OCI-LY7 (cell line): ENCODE measurements at regions not wholly inside any gene's neighbourhood (a gene's known extent, or its start where the extent isn't known, plus 50 kb on each side); places are given as distances from the start of the nearest gene placed in this dataset.

Source experiments
- BruUV-seq: library from RNA; stranded (reverse); fragments of 400-500 nt; replicated peaks from 2 replicates; lab custom pipeline; 2021; lab: Mats Ljungman, UMichigan
- CTCF ChIA-PET: fragments of 300-600 bp; sonication (Branson Sonifier 250); formaldehyde crosslinking; loops from one replicate; lab custom pipeline; 2022; ENCODE audit warnings: antibody characterized with exemption; ENCODE audit not compliant: unreplicated experiment; lab: Charles Lee
- POLR2A ChIA-PET: fragments of 300-600 bp; sonication (Branson Sonifier 250); formaldehyde crosslinking; loops from one replicate; lab custom pipeline; 2022; ENCODE audit warnings: antibody characterized with exemption; lab: Charles Lee
- DNase-seq: peaks from one replicate; pipeline ENCODE4 v3.0.0-alpha.2; 2015; ENCODE audit warnings: low spot score
- H2AFZ ChIP-seq: fragments of 200-600 bp; sonication (generic), shearing (Covaris generic); 2 replicates; pipeline ENCODE4 v1.6.1; 2014; ENCODE audit warnings: mild to moderate bottlenecking, antibody characterized with exemption, low read length, moderate library complexity
- H3K27ac ChIP-seq: fragments of 200-600 bp; sonication (generic); 2 replicates; pipeline ENCODE4 v1.5.1; 2014; ENCODE audit warnings: mixed run types, low read depth, mild to moderate bottlenecking, moderate library complexity, low read length, inconsistent platforms; ENCODE audit not compliant: poor library complexity, severe bottlenecking
- H3K36me3 ChIP-seq: fragments of 200-600 bp; sonication (generic); 2 replicates; pipeline ENCODE4 v1.6.1; 2014; ENCODE audit warnings: mild to moderate bottlenecking, antibody characterized with exemption, low read length, moderate library complexity, mixed read lengths; ENCODE audit not compliant: insufficient read depth
- H3K4me1 ChIP-seq: fragments of 200-600 bp; sonication (generic); 2 replicates; pipeline ENCODE4 v1.5.1; 2014; ENCODE audit warnings: mild to moderate bottlenecking, low read length; ENCODE audit not compliant: insufficient read depth, poor library complexity, severe bottlenecking
- H3K4me2 ChIP-seq: fragments of 200-600 bp; sonication (generic); 2 replicates; pipeline ENCODE4 v1.6.1; 2014; ENCODE audit warnings: mild to moderate bottlenecking, low read length
- H3K4me3 ChIP-seq: fragments of 200-600 bp; sonication (generic); 2 replicates; pipeline ENCODE4 v1.5.1; 2014; ENCODE audit warnings: mild to moderate bottlenecking, low read depth, low read length; ENCODE audit not compliant: poor library complexity, severe bottlenecking
- H3K79me2 ChIP-seq: fragments of 200-600 bp; sonication (generic); 2 replicates; pipeline ENCODE4 v1.6.1; 2016; ENCODE audit warnings: low read depth, mild to moderate bottlenecking, low read length, moderate library complexity, mixed read lengths; ENCODE audit not compliant: insufficient read depth
- H3K9me2 ChIP-seq: fragments of 200-600 bp; sonication (generic); 2 replicates; pipeline ENCODE4 v1.6.1; 2016; ENCODE audit warnings: mild to moderate bottlenecking, low read length, mixed read lengths; ENCODE audit not compliant: insufficient read depth
- H3K9me3 ChIP-seq: fragments of 200-600 bp; sonication (generic); 2 replicates; pipeline ENCODE4 v1.6.1; 2014; ENCODE audit warnings: mild to moderate bottlenecking, mixed run types, low read length, mixed read lengths
- H4K20me1 ChIP-seq: fragments of 200-600 bp; sonication (generic); 2 replicates; pipeline ENCODE4 v1.6.1; 2014; ENCODE audit warnings: mild to moderate bottlenecking, antibody characterized with exemption, low read length, moderate library complexity, mixed read lengths; ENCODE audit not compliant: insufficient read depth
- EZH2phosphoT487 ChIP-seq: fragments of 200-600 bp; sonication (generic); IDR thresholded peaks from 2 replicates; pipeline ENCODE4 v1.6.1; 2018; ENCODE audit warnings: low read depth, borderline replicate concordance, mild to moderate bottlenecking, mixed run types, antibody characterized with exemption, low read length, moderate library complexity, mixed read lengths
- intact Hi-C: fragments of 100-400 bp; cut with micrococcal nuclease; formaldehyde crosslinking; loops from one replicate; pipeline ENCODE4 v1.10.0; 2022; ENCODE audit not compliant: unreplicated experiment
- TF ChIP-seq, protein P1 (sequence below): fragments of 200-600 bp; sonication (generic); conservative IDR thresholded peaks from 2 replicates; pipeline ENCODE4 v1.5.1; 2014; ENCODE audit warnings: mild to moderate bottlenecking, antibody characterized with exemption, low read length, moderate library complexity, mixed read lengths

GRCh38 chr1:71232786-71233185 is 152.0 kb upstream of the ZRANB2 start:
- H3K79me2 ChIP-seq: no peaks in the 10 kb centered on the region
- no peak overlapping the region for H2AFZ ChIP-seq
- TF ChIP-seq, protein P1, sequence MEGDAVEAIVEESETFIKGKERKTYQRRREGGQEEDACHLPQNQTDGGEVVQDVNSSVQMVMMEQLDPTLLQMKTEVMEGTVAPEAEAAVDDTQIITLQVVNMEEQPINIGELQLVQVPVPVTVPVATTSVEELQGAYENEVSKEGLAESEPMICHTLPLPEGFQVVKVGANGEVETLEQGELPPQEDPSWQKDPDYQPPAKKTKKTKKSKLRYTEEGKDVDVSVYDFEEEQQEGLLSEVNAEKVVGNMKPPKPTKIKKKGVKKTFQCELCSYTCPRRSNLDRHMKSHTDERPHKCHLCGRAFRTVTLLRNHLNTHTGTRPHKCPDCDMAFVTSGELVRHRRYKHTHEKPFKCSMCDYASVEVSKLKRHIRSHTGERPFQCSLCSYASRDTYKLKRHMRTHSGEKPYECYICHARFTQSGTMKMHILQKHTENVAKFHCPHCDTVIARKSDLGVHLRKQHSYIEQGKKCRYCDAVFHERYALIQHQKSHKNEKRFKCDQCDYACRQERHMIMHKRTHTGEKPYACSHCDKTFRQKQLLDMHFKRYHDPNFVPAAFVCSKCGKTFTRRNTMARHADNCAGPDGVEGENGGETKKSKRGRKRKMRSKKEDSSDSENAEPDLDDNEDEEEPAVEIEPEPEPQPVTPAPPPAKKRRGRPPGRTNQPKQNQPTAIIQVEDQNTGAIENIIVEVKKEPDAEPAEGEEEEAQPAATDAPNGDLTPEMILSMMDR: no peak
- no peak for TF ChIP-seq EZH2phosphoT487
- no peak overlapping the region for H3K4me3 ChIP-seq
- POLR2A ChIA-PET: no interaction called here
- no peak for DNase-seq
- no TSS peak for BruUV-seq
- no peaks in the 10 kb centered on the region for H3K36me3 ChIP-seq
- H3K4me1 ChIP-seq: no peaks in the 10 kb centered on the region
- CTCF ChIA-PET: no interaction called here
- no peaks in the 10 kb centered on the region for H3K9me2 ChIP-seq
- no peaks in the 10 kb centered on the region for H3K9me3 ChIP-seq
- no peaks in the 10 kb centered on the region for H4K20me1 ChIP-seq
- H3K27ac ChIP-seq: no peak overlapping the region
- H3K4me2 ChIP-seq: no peak overlapping the region
- intact Hi-C loops: no loop called here

- Histone ChIP-seq H3K4me2 (no peak overlapping the region), H3K27ac (no peak overlapping the region), H3K9me2 (no peaks in the 10 kb centered on the region), H2AFZ (no peak overlapping the region), H3K9me3 (no peaks in the 10 kb centered on the region), H3K4me1 (no peaks in the 10 kb centered on the region), H3K79me2 (no peaks in the 10 kb centered on the region), H4K20me1 (no peaks in the 10 kb centered on the region), H3K4me3 (no peak overlapping the region), H3K36me3 (no peaks in the 10 kb centered on the region)
- DNase-seq: no peak
- CTCF ChIA-PET: no interaction called here
- intact Hi-C loops: no loop called here
- POLR2A ChIA-PET: no interaction called here
- BruUV-seq: no TSS peak
- no peak for TF ChIP-seq EZH2phosphoT487
- TF ChIP-seq, protein P1: no peak
Measured at GRCh38 chr1:71232166-71232763, 151.4 kb upstream of the ZRANB2 start.

DNA sequence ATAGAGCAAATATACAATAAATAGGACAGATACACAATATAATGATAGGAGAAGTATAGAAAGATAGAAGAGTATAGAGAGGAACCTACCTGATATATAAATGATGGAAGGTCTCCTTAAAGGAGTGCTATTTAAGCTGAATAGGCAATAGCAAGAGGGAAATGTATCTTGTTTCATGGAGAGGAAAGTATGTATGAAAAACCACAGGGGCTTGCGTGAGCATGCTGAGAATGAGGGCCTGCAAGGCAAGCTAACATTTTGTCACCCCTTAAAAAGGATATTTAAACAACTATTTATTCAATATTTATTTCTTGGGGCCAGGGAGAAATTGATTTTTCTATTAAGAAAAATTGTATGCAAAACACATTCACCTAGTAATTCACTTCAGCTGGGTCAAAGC is 150.9 kb upstream of the ZRANB2 start:
- no peak overlapping the region for H3K4me2 ChIP-seq
- no peaks in the 10 kb centered on the region for H3K9me2 ChIP-seq
- CTCF ChIA-PET: no interaction called here
- H3K27ac ChIP-seq: no peak overlapping the region
- POLR2A ChIA-PET: no interaction called here
- no TSS peak for BruUV-seq
- no peak overlapping the region for H2AFZ ChIP-seq
- no peaks in the 10 kb centered on the region for H3K9me3 ChIP-seq
- TF ChIP-seq, protein P1: no peak
- no peak for TF ChIP-seq EZH2phosphoT487
- no peaks in the 10 kb centered on the region for H4K20me1 ChIP-seq
- H3K36me3 ChIP-seq: no peaks in the 10 kb centered on the region
- intact Hi-C loops: no loop called here
- no peak overlapping the region for H3K4me3 ChIP-seq
- H3K79me2 ChIP-seq: no peaks in the 10 kb centered on the region
- H3K4me1 ChIP-seq: no peaks in the 10 kb centered on the region
- DNase-seq: no peak
